Trophoblast cell (in vitro differentiated cells and primary cell): ENCODE measurements at regions not wholly inside any gene's neighbourhood (a gene's known extent, or its start where the extent isn't known, plus 50 kb on each side); places are given as distances from the start of the nearest gene placed in this dataset.

Source experiments
- DNase-seq, 2 donors: peaks; one replicate each; pipeline ENCODE4 v3.0.0-alpha.2; 2016
- H2AFZ ChIP-seq: 2 replicates; pipeline ENCODE4 v1.6.1; 2013; ENCODE audit warnings: low read length, moderate library complexity, mild to moderate bottlenecking; ENCODE audit not compliant: insufficient read depth, poor library complexity
- H2AK5ac ChIP-seq: 2 replicates; pipeline ENCODE4 v1.6.1; 2013; ENCODE audit warnings: mild to moderate bottlenecking, low read length
- H2BK120ac ChIP-seq: 2 replicates; pipeline ENCODE4 v1.6.1; 2013; ENCODE audit warnings: low read length, mild to moderate bottlenecking, moderate library complexity; ENCODE audit not compliant: insufficient read depth, poor library complexity
- H2BK12ac ChIP-seq: 2 replicates; pipeline ENCODE4 v1.6.1; 2013; ENCODE audit warnings: mild to moderate bottlenecking, low read length, moderate library complexity
- H2BK5ac ChIP-seq: 2 replicates; pipeline ENCODE4 v1.6.1; 2013; ENCODE audit warnings: low read length, low read depth, moderate library complexity, mild to moderate bottlenecking; ENCODE audit not compliant: poor library complexity
- H3K14ac ChIP-seq: 2 replicates; pipeline ENCODE4 v1.6.1; 2013; ENCODE audit warnings: mild to moderate bottlenecking, low read length
- H3K18ac ChIP-seq: 2 replicates; pipeline ENCODE4 v1.6.1; 2013; ENCODE audit warnings: mild to moderate bottlenecking, low read length
- H3K23ac ChIP-seq: 2 replicates; pipeline ENCODE4 v1.6.1; 2013; ENCODE audit warnings: low read length
- H3K27ac ChIP-seq: 2 replicates; pipeline ENCODE4 v1.5.1; 2013; ENCODE audit warnings: low read depth, mild to moderate bottlenecking, inconsistent platforms, low read length, moderate library complexity
- H3K27me3 ChIP-seq: 2 replicates; pipeline ENCODE4 v1.6.1; 2013; ENCODE audit warnings: inconsistent platforms, mild to moderate bottlenecking, low read length, moderate library complexity; ENCODE audit not compliant: insufficient read depth
- H3K36me3 ChIP-seq, 2 experiments: 1 replicate in 1 of 2; 2 replicates in 1 of 2; pipeline ENCODE4 v1.6.1; 2013; ENCODE audit warnings: low read length in 2 of 2, mild to moderate bottlenecking in 2 of 2, moderate library complexity in 1 of 2; ENCODE audit not compliant: insufficient read depth in 2 of 2, control insufficient read depth in 1 of 2
- H3K4ac ChIP-seq: 2 replicates; pipeline ENCODE4 v1.6.1; 2013; ENCODE audit warnings: low read depth, mild to moderate bottlenecking, low read length, moderate library complexity
- H3K4me1 ChIP-seq, 2 experiments: 1 replicate in 1 of 2; 2 replicates in 1 of 2; pipeline ENCODE4 v1.6.1; 2013; ENCODE audit warnings: low read length in 2 of 2, mild to moderate bottlenecking in 2 of 2, moderate library complexity in 1 of 2; ENCODE audit not compliant: insufficient read depth in 2 of 2, control insufficient read depth in 1 of 2
- H3K4me2 ChIP-seq: 2 replicates; pipeline ENCODE4 v1.6.1; 2013; ENCODE audit warnings: inconsistent platforms, mild to moderate bottlenecking, low read length, moderate library complexity
- H3K4me3 ChIP-seq: 2 replicates; pipeline ENCODE4 v1.5.1; 2013; ENCODE audit warnings: mild to moderate bottlenecking, low read depth, low read length, inconsistent platforms
- H3K79me1 ChIP-seq: one replicate; pipeline ENCODE4 v1.6.1; 2013; ENCODE audit warnings: low read length
- H3K79me2 ChIP-seq: 2 replicates; pipeline ENCODE4 v1.6.1; 2013; ENCODE audit warnings: low read length, mild to moderate bottlenecking; ENCODE audit not compliant: control insufficient read depth, insufficient read depth, poor library complexity
- H3K9ac ChIP-seq: 2 replicates; pipeline ENCODE4 v1.6.1; 2013; ENCODE audit warnings: mild to moderate bottlenecking, low read length
- H3K9me3 ChIP-seq: 2 replicates; pipeline ENCODE4 v1.6.1; 2013; ENCODE audit warnings: low read depth, mild to moderate bottlenecking, control low read depth, inconsistent platforms, low read length; ENCODE audit not compliant: insufficient read depth
- H4K12ac ChIP-seq: 2 replicates; pipeline ENCODE4 v1.6.1; 2013; ENCODE audit warnings: low read depth, mild to moderate bottlenecking, low read length, moderate library complexity
- H4K8ac ChIP-seq: 2 replicates; pipeline ENCODE4 v1.6.1; 2013; ENCODE audit warnings: low read depth, mild to moderate bottlenecking, low read length, moderate library complexity
- H4K91ac ChIP-seq: one replicate; pipeline ENCODE4 v1.6.1; 2013; ENCODE audit warnings: low read depth, mild to moderate bottlenecking, low read length, moderate library complexity
- WGBS: extraction: QIAGEN DNeasy Blood & Tissue Kit; methylation state at CpG from one replicate; pipeline ENCODE4 v1.1.7; 2013; ENCODE audit warnings: missing lambda C conversion rate; ENCODE audit not compliant: insufficient read length, insufficient coverage; ENCODE audit errors: extremely low coverage; 5-methylcytosine and 5-hydroxymethylcytosine counted together

DNA sequence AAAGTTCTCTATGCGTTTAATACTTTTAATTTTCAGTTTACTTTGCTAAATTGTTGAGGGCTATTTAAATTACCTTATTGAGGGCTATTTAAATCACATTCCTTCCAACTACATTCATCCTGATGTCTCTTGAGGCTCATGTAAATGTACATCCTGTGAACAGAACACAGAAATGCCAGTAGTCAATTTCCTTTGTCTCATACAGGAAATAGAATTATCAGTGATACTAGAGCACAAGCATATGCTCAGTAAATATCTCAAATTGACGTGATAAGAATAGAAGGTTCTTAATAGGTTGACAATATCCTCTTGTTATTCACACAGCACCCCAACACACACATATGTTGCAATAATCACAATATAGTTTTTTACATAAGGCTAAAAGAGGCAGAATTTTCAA lies 449.0 kb downstream of the CYLC2 start:
- Histone ChIP-seq H2BK120ac (no peak overlapping the region), H3K9ac (no peak overlapping the region), H3K27ac (no peak overlapping the region), H3K79me2 (no peaks in the 10 kb centered on the region), H3K4me1 (no peaks in the 10 kb centered on the region), H2BK12ac (no peak overlapping the region), H4K91ac (no peak overlapping the region), H4K8ac (no peak overlapping the region), H3K4me3 (no peak overlapping the region), H3K4me2 (no peak overlapping the region), H3K27me3 (no peaks in the 10 kb centered on the region), H3K79me1 (no peaks in the 10 kb centered on the region), H2AFZ (no peak overlapping the region), H3K18ac (no peak overlapping the region), H3K36me3 (no peaks in the 10 kb centered on the region), H2AK5ac (no peak overlapping the region), H3K23ac (no peak overlapping the region), H3K4ac (no peak overlapping the region), H3K14ac (no peak overlapping the region), H4K12ac (no peak overlapping the region), H2BK5ac (no peak overlapping the region), H3K9me3 (peaks cover 2% of the 10 kb centered on the region)
- DNase-seq = no peak
- WGBS = no CpG with 5 or more reads among the region's 2 CpGs

DNA sequence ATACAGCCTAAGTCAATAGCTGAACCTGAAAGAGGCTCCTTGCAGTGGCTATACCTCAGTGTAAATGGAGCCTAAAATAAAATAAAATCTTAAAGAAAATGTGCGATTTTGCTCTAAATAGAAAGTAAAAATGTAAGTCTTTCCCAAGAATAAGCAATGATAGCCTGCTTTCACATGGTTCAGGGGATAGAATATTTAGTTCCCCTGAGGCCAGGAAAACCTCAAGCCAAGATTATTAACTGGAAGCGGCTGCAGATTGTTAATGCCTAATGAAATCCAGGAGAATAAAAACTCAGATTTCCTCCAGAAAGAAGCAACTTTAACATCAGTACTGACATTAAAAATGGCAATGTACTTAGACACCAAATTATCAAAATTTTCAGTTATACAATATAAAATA lies 463.7 kb downstream of the CYLC2 start:
- Histone ChIP-seq H2AFZ (no peak overlapping the region), H3K79me2 (no peaks in the 10 kb centered on the region), H4K91ac (no peak overlapping the region), H3K9me3 (peaks cover 2% of the 10 kb centered on the region), H3K4me1 (no peaks in the 10 kb centered on the region), H2BK120ac (no peak overlapping the region), H3K23ac (no peak overlapping the region), H2BK5ac (no peak overlapping the region), H3K18ac (no peak overlapping the region), H3K9ac (no peak overlapping the region), H4K12ac (no peak overlapping the region), H3K27me3 (no peaks in the 10 kb centered on the region), H2AK5ac (no peak overlapping the region), H3K4ac (no peak overlapping the region), H3K36me3 (no peaks in the 10 kb centered on the region), H4K8ac (no peak overlapping the region), H3K79me1 (no peaks in the 10 kb centered on the region), H3K4me2 (no peak overlapping the region), H2BK12ac (no peak overlapping the region), H3K4me3 (no peak overlapping the region), H3K27ac (no peak overlapping the region), H3K14ac (no peak overlapping the region)
- DNase-seq = no peak
- no CpG with 5 or more reads among the region's 2 CpGs for WGBS

DNA sequence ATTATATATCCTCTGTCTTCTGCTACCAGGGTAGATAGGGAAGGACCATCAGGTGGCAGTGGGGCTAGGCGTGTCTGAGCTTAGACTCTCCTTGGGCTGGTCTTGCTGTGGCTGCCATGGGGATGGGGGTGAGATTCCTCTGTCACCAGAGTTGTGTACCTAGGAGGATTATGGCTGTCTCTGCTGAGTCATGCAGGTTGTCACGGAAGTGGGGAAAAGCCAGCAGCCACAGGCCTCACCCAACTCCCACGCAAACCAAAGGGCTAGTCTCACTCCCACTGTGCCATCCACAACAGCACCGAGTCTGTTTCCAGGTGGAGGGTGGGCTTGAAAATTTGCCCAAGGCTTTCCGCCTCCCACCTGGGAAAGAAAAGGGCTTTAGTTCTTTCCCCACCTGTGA lies 476.1 kb downstream of the CYLC2 start:
- H3K9me3 ChIP-seq = no peaks in the 10 kb centered on the region
- H3K4me1 ChIP-seq = no peaks in the 10 kb centered on the region
- H3K18ac ChIP-seq = no peak overlapping the region
- H2BK5ac ChIP-seq = no peak overlapping the region
- H3K4ac ChIP-seq = no peak overlapping the region
- H3K23ac ChIP-seq = no peak overlapping the region
- no CpG with 5 or more reads among the region's 5 CpGs for WGBS
- no peak overlapping the region for H4K8ac ChIP-seq
- no peaks in the 10 kb centered on the region for H3K79me2 ChIP-seq
- no peak overlapping the region for H2BK12ac ChIP-seq
- no peak overlapping the region for H3K4me2 ChIP-seq
- H4K12ac ChIP-seq = no peak overlapping the region
- no peak overlapping the region for H2AFZ ChIP-seq
- H2AK5ac ChIP-seq = no peak overlapping the region
- no peak overlapping the region for H3K14ac ChIP-seq
- H3K79me1 ChIP-seq = no peaks in the 10 kb centered on the region
- no peaks in the 10 kb centered on the region for H3K36me3 ChIP-seq
- no peaks in the 10 kb centered on the region for H3K27me3 ChIP-seq
- no peak overlapping the region for H3K27ac ChIP-seq
- H3K4me3 ChIP-seq = no peak overlapping the region
- H2BK120ac ChIP-seq = no peak overlapping the region
- no peak for DNase-seq
- no peak overlapping the region for H3K9ac ChIP-seq
- H4K91ac ChIP-seq = no peak overlapping the region

DNA sequence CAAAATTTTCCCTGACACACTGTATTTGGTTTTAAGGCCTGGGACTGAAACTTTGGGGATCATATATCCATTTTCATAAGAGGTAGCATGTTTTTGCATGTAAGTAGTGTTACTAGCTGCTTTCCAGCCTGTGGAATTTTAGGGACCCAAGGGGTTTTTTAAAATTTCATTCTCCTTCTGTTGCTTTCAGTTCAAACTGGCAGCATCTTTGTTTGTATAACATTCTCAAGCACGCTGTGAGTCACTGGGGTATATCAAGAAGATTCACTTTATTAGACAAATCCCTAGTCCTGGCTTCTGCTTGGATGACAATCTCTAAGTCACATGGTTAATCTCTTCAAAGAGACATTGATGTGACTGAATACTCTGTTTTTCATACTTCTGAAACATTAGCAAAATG lies 479.0 kb downstream of the CYLC2 start:
- no peak for DNase-seq
- H2AFZ ChIP-seq = no peak overlapping the region
- no peak overlapping the region for H4K8ac ChIP-seq
- no peak overlapping the region for H2BK5ac ChIP-seq
- H3K23ac ChIP-seq = no peak overlapping the region
- H3K18ac ChIP-seq = no peak overlapping the region
- no CpG with 5 or more reads among the region's 1 CpG for WGBS
- no peak overlapping the region for H4K91ac ChIP-seq
- no peaks in the 10 kb centered on the region for H3K4me1 ChIP-seq
- H2BK120ac ChIP-seq = no peak overlapping the region
- H3K4me2 ChIP-seq = no peak overlapping the region
- no peak overlapping the region for H3K4me3 ChIP-seq
- no peak overlapping the region for H4K12ac ChIP-seq
- H2AK5ac ChIP-seq = no peak overlapping the region
- H3K4ac ChIP-seq = no peak overlapping the region
- no peaks in the 10 kb centered on the region for H3K36me3 ChIP-seq
- no peaks in the 10 kb centered on the region for H3K79me2 ChIP-seq
- no peak overlapping the region for H3K14ac ChIP-seq
- no peaks in the 10 kb centered on the region for H3K27me3 ChIP-seq
- no peaks in the 10 kb centered on the region for H3K9me3 ChIP-seq
- no peak overlapping the region for H3K9ac ChIP-seq
- no peak overlapping the region for H3K27ac ChIP-seq
- no peaks in the 10 kb centered on the region for H3K79me1 ChIP-seq
- H2BK12ac ChIP-seq = no peak overlapping the region
